CD14-positive monocyte (primary cell): ENCODE measurements at regions not wholly inside any gene's neighbourhood (a gene's known extent, or its start where the extent isn't known, plus 50 kb on each side); places are given as distances from the start of the nearest gene placed in this dataset.

Experiments used
- DNase-seq, 3 donors: peaks; one replicate each; pipeline ENCODE4 v3.0.0-alpha.2; 2011 to 2022
- H2AFZ ChIP-seq: 2 replicates; pipeline ENCODE4 v1.6.0; 2012; ENCODE audit warnings: mild to moderate bottlenecking, low read depth, low read length, inconsistent platforms; ENCODE audit not compliant: insufficient read depth, poor library complexity, severe bottlenecking
- H3K27ac ChIP-seq, 2 donors: 1 replicate in 1 of 2; 2 replicates in 1 of 2; pipeline ENCODE4 v1.5.1; 2012 to 2013; ENCODE audit warnings: low read length in 2 of 2, control low read depth in 1 of 2, inconsistent platforms in 1 of 2, low read depth in 1 of 2, mild to moderate bottlenecking in 1 of 2
- H3K27me3 ChIP-seq, 2 donors: one replicate each; pipeline versions ENCODE4 v1.6.0 to v1.6.1; 2011 to 2013; ENCODE audit warnings: low read length in 2 of 2; ENCODE audit not compliant: control insufficient read depth in 2 of 2, insufficient read depth in 2 of 2
- H3K36me3 ChIP-seq, 2 donors: replicated peaks in 1 of 2; 1 replicate in 1 of 2; 2 replicates in 1 of 2; pipeline versions ENCODE4 v1.5.1 to v1.6.1; 2012 to 2013; ENCODE audit warnings: low read length in 2 of 2, control low read depth in 1 of 2, inconsistent platforms in 1 of 2, mild to moderate bottlenecking in 1 of 2; ENCODE audit not compliant: insufficient read depth in 2 of 2, control insufficient read depth in 1 of 2
- H3K4me1 ChIP-seq, 2 donors: 1 replicate in 1 of 2; 2 replicates in 1 of 2; pipeline versions ENCODE4 v1.5.1 to v1.6.1; 2012 to 2013; ENCODE audit warnings: low read length in 2 of 2, control low read depth in 1 of 2, inconsistent platforms in 1 of 2, mild to moderate bottlenecking in 1 of 2, moderate library complexity in 1 of 2; ENCODE audit not compliant: insufficient read depth in 2 of 2, control insufficient read depth in 1 of 2
- H3K4me2 ChIP-seq: replicated peaks from 2 replicates; pipeline ENCODE3; 2012; ENCODE audit warnings: low read length, moderate library complexity, mild to moderate bottlenecking; ENCODE audit not compliant: poor library complexity, severe bottlenecking; ENCODE audit errors: extremely low read depth
- H3K4me3 ChIP-seq, 3 experiments: fragments of 200-600 bp in 1 of 3; sonication (generic) in 1 of 3; replicated peaks in 1 of 3; 1 replicate in 2 of 3; 2 replicates in 1 of 3; pipeline ENCODE4 v1.5.1; 2011 to 2013; ENCODE audit warnings: low read length in 3 of 3, mild to moderate bottlenecking in 3 of 3, control low read depth in 2 of 3, low read depth in 2 of 3, inconsistent platforms in 1 of 3, moderate library complexity in 1 of 3
- H3K79me2 ChIP-seq: 2 replicates; pipeline ENCODE4 v1.6.0; 2012; ENCODE audit warnings: mild to moderate bottlenecking, control low read depth, inconsistent platforms, low read length, moderate library complexity; ENCODE audit not compliant: insufficient read depth
- H3K9ac ChIP-seq: 2 replicates; pipeline ENCODE4 v1.6.0; 2017; ENCODE audit warnings: low read length, mild to moderate bottlenecking; ENCODE audit not compliant: insufficient read depth, poor library complexity, severe bottlenecking
- H3K9me3 ChIP-seq, 2 donors: replicated peaks in 1 of 2; 1 replicate in 1 of 2; 2 replicates in 1 of 2; pipeline versions ENCODE4 v1.5.1 to v1.6.1; 2012 to 2013; ENCODE audit warnings: low read length in 2 of 2, control low read depth in 1 of 2; ENCODE audit not compliant: control insufficient read depth in 1 of 2, insufficient read depth in 1 of 2
- H4K20me1 ChIP-seq: 2 replicates; pipeline ENCODE4 v1.6.0; 2012; ENCODE audit warnings: mild to moderate bottlenecking, low read length, control low read depth, moderate library complexity; ENCODE audit not compliant: insufficient read depth
- H3K27ac Mint-ChIP-seq, 7 donors: one replicate each; pipeline ENCODE4 v1.8.0; 2020; ENCODE audit warnings: mild to moderate bottlenecking in 7 of 7, mixed read lengths in 7 of 7, moderate library complexity in 6 of 7, inconsistent platforms in 2 of 7
- H3K27me3 Mint-ChIP-seq, 3 donors: one replicate each; pipeline ENCODE4 v1.8.0; 2021 to 2022; ENCODE audit warnings: low read depth in 3 of 3, mild to moderate bottlenecking in 3 of 3, mixed read lengths in 3 of 3, moderate library complexity in 3 of 3, inconsistent platforms in 1 of 3
- H3K36me3 Mint-ChIP-seq, 2 donors: one replicate each; pipeline ENCODE4 v1.8.0; 2020; ENCODE audit warnings: mixed read lengths in 2 of 2, inconsistent platforms in 1 of 2, mild to moderate bottlenecking in 1 of 2
- H3K4me1 Mint-ChIP-seq: one replicate; pipeline ENCODE4 v1.8.0; 2020; ENCODE audit warnings: mild to moderate bottlenecking, mixed read lengths
- H3K4me3 Mint-ChIP-seq, 2 donors: one replicate each; pipeline ENCODE4 v1.8.0; 2020; ENCODE audit warnings: mild to moderate bottlenecking in 2 of 2, mixed read lengths in 2 of 2, moderate library complexity in 1 of 2
- H3K9me3 Mint-ChIP-seq, 7 donors: one replicate each; pipeline ENCODE4 v1.8.0; 2020 to 2022; ENCODE audit warnings: mixed read lengths in 7 of 7, mild to moderate bottlenecking in 6 of 7, moderate library complexity in 6 of 7, inconsistent platforms in 2 of 7
- CTCF ChIP-seq: fragments of 200-600 bp; IDR thresholded peaks from one replicate; pipeline ENCODE4 v1.8.0; 2022; ENCODE audit warnings: antibody characterized with exemption, mild to moderate bottlenecking
- WGBS: methylation state at CpG from one replicate; pipeline ENCODE4 v1.1.5; 2013; ENCODE audit warnings: missing lambda C conversion rate; ENCODE audit not compliant: insufficient coverage; 5-methylcytosine and 5-hydroxymethylcytosine counted together
- intact Hi-C, 2 donors: fragments of 100-400 bp; cut with micrococcal nuclease; formaldehyde crosslinking; loops; one replicate each; pipeline versions ENCODE4 v1.15.0 to v1.15.1; 2023

- no peak for TF ChIP-seq CTCF
- H3K4me1 ChIP-seq: peaks cover 10 to 11% of the 10 kb centered on the region in 2 donors
- H4K20me1 ChIP-seq: no peaks in the 10 kb centered on the region
- no peak overlapping the region for H3K27ac ChIP-seq
- intact Hi-C loops: no loop called here
- Mint-ChIP-seq H3K4me1 (peaks cover 8% of the 10 kb centered on the region), H3K27me3 (peaks cover 0 to 1% (median 1%) of the 10 kb centered on the region in 3 donors), H3K9me3 (no peaks in the 10 kb centered on the region), H3K27ac (no peak overlapping the region), H3K36me3 (no peaks in the 10 kb centered on the region), H3K4me3 (no peak overlapping the region)
- no peak overlapping the region for H3K4me2 ChIP-seq
- H3K36me3 ChIP-seq: no peaks in the 10 kb centered on the region
- WGBS: 100% methylated on average over 4 of the region's 11 CpGs
- DNase-seq: no peak
- H3K27me3 ChIP-seq: no peaks in the 10 kb centered on the region
- H3K9me3 ChIP-seq: no peaks in the 10 kb centered on the region
- H3K4me3 ChIP-seq: no peak overlapping the region
- H3K79me2 ChIP-seq: no peaks in the 10 kb centered on the region
- no peak overlapping the region for H2AFZ ChIP-seq
- no peak overlapping the region for H3K9ac ChIP-seq
Observed at GRCh38 chr2:128602038-128602698, 283.5 kb upstream of the HS6ST1 start.

DNA sequence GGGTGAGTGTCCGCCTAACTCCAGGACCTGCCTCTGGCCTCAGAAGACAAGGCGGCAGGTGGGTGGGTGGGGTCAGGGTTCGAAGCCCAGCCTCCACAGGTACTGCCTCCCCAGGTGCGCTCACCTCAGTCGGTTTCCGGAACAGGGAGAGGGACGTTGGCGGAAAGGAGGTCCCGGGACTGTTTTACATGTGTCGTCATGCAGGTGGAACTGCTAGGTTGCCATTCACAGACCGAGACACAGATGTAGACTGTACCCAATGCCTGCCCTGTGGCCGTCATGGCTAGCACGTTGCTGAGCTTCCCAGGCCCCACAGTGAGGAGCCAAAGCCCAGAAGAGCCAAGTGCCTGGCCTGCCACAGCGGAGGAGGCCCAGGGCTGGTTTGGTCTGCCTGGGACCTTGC lies 284.0 kb upstream of the HS6ST1 start:
- no peaks in the 10 kb centered on the region for H3K9me3 Mint-ChIP-seq
- peaks cover 10% of the 10 kb centered on the region for H3K4me1 Mint-ChIP-seq

More for the DNA sequence above, 284.0 kb upstream of the HS6ST1 start:
- Histone ChIP-seq H3K4me2 (no peak overlapping the region), H2AFZ (no peak overlapping the region), H3K4me3 (no peak overlapping the region), H3K4me1 (peaks cover 10 to 11% of the 10 kb centered on the region in 2 donors), H3K27me3 (no peaks in the 10 kb centered on the region), H3K9me3 (no peaks in the 10 kb centered on the region), H3K79me2 (no peaks in the 10 kb centered on the region), H4K20me1 (no peaks in the 10 kb centered on the region), H3K36me3 (no peaks in the 10 kb centered on the region), H3K9ac (no peak overlapping the region), H3K27ac (no peak overlapping the region)
- H3K4me3 Mint-ChIP-seq: no peak overlapping the region
- intact Hi-C loops: no loop called here
- DNase-seq: no peak
- H3K27ac Mint-ChIP-seq: no peak overlapping the region
- H3K36me3 Mint-ChIP-seq: no peaks in the 10 kb centered on the region
- TF ChIP-seq CTCF: no peak
- WGBS: 93% methylated on average over 14 of the region's 14 CpGs
- H3K27me3 Mint-ChIP-seq: peaks cover 0 to 3% (median 1%) of the 10 kb centered on the region in 3 donors
